Astrocyte (in vitro differentiated cells and primary cell): ENCODE measurements at regions not wholly inside any gene's neighbourhood (a gene's known extent, or its start where the extent isn't known, plus 50 kb on each side); places are given as distances from the start of the nearest gene placed in this dataset.

Experiments
- DNase-seq: peaks from one replicate; pipeline ENCODE4 v3.0.0-alpha.2; 2010; ENCODE audit warnings: low read depth
- FAIRE-seq: peaks from 2 replicates; lab custom pipeline; 2011; peaks lifted over from hg19 to GRCh38; lab: Jason Lieb, UNC
- H2AFZ ChIP-seq: 2 replicates; pipeline ENCODE4 v1.6.0; 2012; ENCODE audit warnings: low read depth, low read length, inconsistent platforms
- H3K27ac ChIP-seq: 2 replicates; pipeline ENCODE4 v1.5.1; 2011; ENCODE audit warnings: low read depth, low read length, inconsistent platforms
- H3K27me3 ChIP-seq: 2 replicates; pipeline ENCODE4 v1.6.0; 2011; ENCODE audit warnings: low read length, inconsistent platforms; ENCODE audit not compliant: insufficient read depth
- H3K36me3 ChIP-seq: 2 replicates; pipeline ENCODE4 v1.5.1; 2011; ENCODE audit warnings: low read length, inconsistent platforms; ENCODE audit not compliant: insufficient read depth
- H3K4me1 ChIP-seq: 2 replicates; pipeline ENCODE4 v1.5.1; 2011; ENCODE audit warnings: low read length, inconsistent platforms; ENCODE audit not compliant: insufficient read depth
- H3K4me2 ChIP-seq: 2 replicates; pipeline ENCODE4 v1.6.0; 2012; ENCODE audit warnings: low read length, inconsistent platforms
- H3K4me3 ChIP-seq: 2 replicates; pipeline ENCODE4 v1.5.1; 2011; ENCODE audit warnings: low read depth, mild to moderate bottlenecking, low read length, inconsistent platforms; ENCODE audit not compliant: insufficient read depth
- H3K79me2 ChIP-seq: 2 replicates; pipeline ENCODE4 v1.6.0; 2012; ENCODE audit warnings: mild to moderate bottlenecking, low read length, inconsistent platforms; ENCODE audit not compliant: insufficient read depth
- H3K9ac ChIP-seq: 2 replicates; pipeline ENCODE4 v1.6.0; 2012; ENCODE audit warnings: mild to moderate bottlenecking, low read length, inconsistent platforms
- H3K9me3 ChIP-seq: 2 replicates; pipeline ENCODE4 v1.5.1; 2012; ENCODE audit warnings: low read depth, mild to moderate bottlenecking, low read length, inconsistent platforms; ENCODE audit not compliant: insufficient read depth
- H4K20me1 ChIP-seq: 2 replicates; pipeline ENCODE4 v1.6.0; 2012; ENCODE audit warnings: low read length, inconsistent platforms; ENCODE audit not compliant: insufficient read depth
- H3K27ac Mint-ChIP-seq: one replicate; pipeline ENCODE4 v1.8.0; 2021; ENCODE audit warnings: mild to moderate bottlenecking, mixed read lengths; ENCODE audit not compliant: unreplicated experiment
- H3K27me3 Mint-ChIP-seq: one replicate; pipeline ENCODE4 v1.8.0; 2021; ENCODE audit warnings: low read depth, mixed read lengths; ENCODE audit not compliant: unreplicated experiment
- H3K36me3 Mint-ChIP-seq: one replicate; pipeline ENCODE4 v1.8.0; 2021; ENCODE audit warnings: low read depth, mixed read lengths; ENCODE audit not compliant: unreplicated experiment
- H3K4me1 Mint-ChIP-seq: one replicate; pipeline ENCODE4 v1.8.0; 2021; ENCODE audit warnings: low read depth, mixed read lengths; ENCODE audit not compliant: unreplicated experiment
- H3K4me3 Mint-ChIP-seq: one replicate; pipeline ENCODE4 v1.8.0; 2021; ENCODE audit warnings: mild to moderate bottlenecking, moderate library complexity, mixed read lengths; ENCODE audit not compliant: unreplicated experiment
- H3K9me3 Mint-ChIP-seq: one replicate; pipeline ENCODE4 v1.8.0; 2021; ENCODE audit warnings: mild to moderate bottlenecking, mixed read lengths; ENCODE audit not compliant: unreplicated experiment
- EZH2 ChIP-seq: IDR thresholded peaks from 2 replicates; pipeline ENCODE4 v1.6.1; 2012; ENCODE audit warnings: mild to moderate bottlenecking, low read length, inconsistent platforms; ENCODE audit not compliant: insufficient read depth
- TF ChIP-seq, protein P1 (sequence below): IDR thresholded peaks from 2 replicates; pipeline ENCODE4 v1.5.1; 2011; ENCODE audit warnings: low read depth, mild to moderate bottlenecking, inconsistent platforms, low read length, moderate library complexity; ENCODE audit not compliant: insufficient read depth

GRCh38 chr2:3042601-3043585, 334.7 kb downstream of the EIPR1 start:
- H3K27me3 Mint-ChIP-seq, result peaks cover 31% of the 10 kb centered on the region
- H3K9me3 ChIP-seq, result peaks cover 14% of the 10 kb centered on the region

DNA sequence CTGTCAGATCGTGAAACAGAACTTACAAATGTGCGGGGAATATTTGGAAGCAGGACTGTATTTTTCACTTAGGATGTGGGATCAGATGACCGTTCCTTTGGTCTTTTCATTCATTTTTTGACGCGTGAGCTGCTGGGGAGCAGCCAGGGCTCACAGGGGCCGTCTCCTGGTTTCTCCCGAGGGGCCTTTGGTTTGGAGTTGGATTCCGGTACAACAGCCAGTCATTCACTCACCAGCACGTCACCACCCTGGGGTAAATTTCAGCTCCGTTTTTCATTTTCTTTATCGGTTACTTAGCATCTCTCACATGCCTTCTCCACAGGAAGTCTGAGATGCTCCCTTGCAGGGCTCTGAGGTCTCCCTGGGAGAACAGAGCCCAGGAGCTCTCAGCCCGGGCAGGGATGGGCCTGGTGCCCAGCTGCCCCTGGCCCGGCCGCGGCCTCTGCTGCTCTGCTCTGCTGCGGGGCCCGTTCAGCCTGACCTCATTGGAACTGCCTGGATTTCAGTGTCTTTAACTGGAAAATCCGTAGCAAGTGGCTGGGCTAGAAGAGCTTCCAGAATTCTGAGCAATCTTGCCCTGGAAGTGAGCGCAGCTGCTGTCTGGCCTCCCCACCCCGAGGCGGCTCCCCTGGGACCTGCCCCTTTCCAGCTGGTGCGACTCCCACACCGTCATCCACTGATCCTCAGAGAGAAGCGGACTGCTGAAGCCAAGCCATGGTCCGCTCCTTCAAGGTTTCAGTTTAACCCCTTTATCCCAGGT, 335.6 kb downstream of the EIPR1 start:
- H3K4me3 ChIP-seq, result no peak overlapping the region
- H3K9ac ChIP-seq, result no peak overlapping the region
- H3K4me2 ChIP-seq, result no peak overlapping the region
- H2AFZ ChIP-seq, result no peak overlapping the region
- no peak overlapping the region for H3K27ac ChIP-seq
- Mint-ChIP-seq H3K27me3 (peaks cover 31% of the 10 kb centered on the region), H3K27ac (no peak overlapping the region), H3K4me3 (no peak overlapping the region), H3K9me3 (peaks cover 9% of the 10 kb centered on the region), H3K36me3 (no peaks in the 10 kb centered on the region), H3K4me1 (no peaks in the 10 kb centered on the region)
- DNase-seq (no peak), FAIRE-seq (no peak)
- H3K27me3 ChIP-seq, result no peaks in the 10 kb centered on the region
- H3K79me2 ChIP-seq, result no peaks in the 10 kb centered on the region
- H3K36me3 ChIP-seq, result no peaks in the 10 kb centered on the region
- peaks cover 17% of the 10 kb centered on the region for H3K9me3 ChIP-seq
- TF ChIP-seq, protein P1, sequence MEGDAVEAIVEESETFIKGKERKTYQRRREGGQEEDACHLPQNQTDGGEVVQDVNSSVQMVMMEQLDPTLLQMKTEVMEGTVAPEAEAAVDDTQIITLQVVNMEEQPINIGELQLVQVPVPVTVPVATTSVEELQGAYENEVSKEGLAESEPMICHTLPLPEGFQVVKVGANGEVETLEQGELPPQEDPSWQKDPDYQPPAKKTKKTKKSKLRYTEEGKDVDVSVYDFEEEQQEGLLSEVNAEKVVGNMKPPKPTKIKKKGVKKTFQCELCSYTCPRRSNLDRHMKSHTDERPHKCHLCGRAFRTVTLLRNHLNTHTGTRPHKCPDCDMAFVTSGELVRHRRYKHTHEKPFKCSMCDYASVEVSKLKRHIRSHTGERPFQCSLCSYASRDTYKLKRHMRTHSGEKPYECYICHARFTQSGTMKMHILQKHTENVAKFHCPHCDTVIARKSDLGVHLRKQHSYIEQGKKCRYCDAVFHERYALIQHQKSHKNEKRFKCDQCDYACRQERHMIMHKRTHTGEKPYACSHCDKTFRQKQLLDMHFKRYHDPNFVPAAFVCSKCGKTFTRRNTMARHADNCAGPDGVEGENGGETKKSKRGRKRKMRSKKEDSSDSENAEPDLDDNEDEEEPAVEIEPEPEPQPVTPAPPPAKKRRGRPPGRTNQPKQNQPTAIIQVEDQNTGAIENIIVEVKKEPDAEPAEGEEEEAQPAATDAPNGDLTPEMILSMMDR, result no peak
- TF ChIP-seq EZH2, result no peak
- no peaks in the 10 kb centered on the region for H4K20me1 ChIP-seq
- H3K4me1 ChIP-seq, result no peaks in the 10 kb centered on the region

More at GRCh38 chr2:3042601-3043585, 334.7 kb downstream of the EIPR1 start:
- H3K4me1 ChIP-seq, result no peaks in the 10 kb centered on the region
- DNase-seq, result no peak
- no peaks in the 10 kb centered on the region for H4K20me1 ChIP-seq
- no peak overlapping the region for H3K4me3 ChIP-seq
- no peak overlapping the region for H3K9ac ChIP-seq
- no peaks in the 10 kb centered on the region for H3K27me3 ChIP-seq
- H3K79me2 ChIP-seq, result no peaks in the 10 kb centered on the region
- no peak overlapping the region for H2AFZ ChIP-seq
- no peaks in the 10 kb centered on the region for H3K36me3 ChIP-seq
- H3K4me3 Mint-ChIP-seq, result no peak overlapping the region
- H3K27ac ChIP-seq, result no peak overlapping the region
- no peak for FAIRE-seq
- no peaks in the 10 kb centered on the region for H3K36me3 Mint-ChIP-seq
- no peak overlapping the region for H3K4me2 ChIP-seq
- H3K27ac Mint-ChIP-seq, result peak overlapping the region; percentile 70
- no peaks in the 10 kb centered on the region for H3K4me1 Mint-ChIP-seq
- peaks cover 8% of the 10 kb centered on the region for H3K9me3 Mint-ChIP-seq
- TF ChIP-seq, protein P1, result no peak
- no peak for TF ChIP-seq EZH2
